SK-N-SH (cell line): ENCODE measurements at regions not wholly inside any gene's neighbourhood (a gene's known extent, or its start where the extent isn't known, plus 50 kb on each side); places are given as distances from the start of the nearest gene placed in this dataset.
"Not testable (repeated sequence)": the region's sequence is repeated elsewhere in the genome, so short reads cannot be mapped to it uniquely, and the experiment has no call there.

Source experiments
- CTCF ChIA-PET: fragments of 300-600, 350-600 bp; formaldehyde crosslinking; extraction: SDS; loops from one replicate; lab custom pipeline; 2021; lab: Yijun Ruan, JAX
- POLR2A ChIA-PET: fragments of 350-600 bp; sonication (Branson Sonifier 250); formaldehyde crosslinking; extraction: SDS; loops from one replicate; lab custom pipeline; 2020; ENCODE audit warnings: antibody characterized with exemption, inconsistent platforms; lab: Yijun Ruan, JAX
- DNase-seq: peaks from one replicate; pipeline ENCODE4 v3.0.0; 2012
- H2AFZ ChIP-seq: fragments of 200-600 bp; sonication (generic); 2 replicates; pipeline ENCODE4 v1.8.1; 2016; ENCODE audit warnings: antibody characterized with exemption, mild to moderate bottlenecking, low read depth
- H3F3A ChIP-seq: fragments of 200-600 bp; sonication (generic); replicated peaks from 2 replicates; pipeline ENCODE3; 2016; ENCODE audit warnings: antibody characterized with exemption, mild to moderate bottlenecking; ENCODE audit not compliant: insufficient read depth
- H3K27ac ChIP-seq, 2 experiments: fragments of 200-500 bp in 1 of 2; fragments of 200-600 bp in 1 of 2; sonication (Bioruptor generic) in 1 of 2; sonication (generic), shearing (Covaris generic) in 1 of 2; 2 replicates each; pipeline versions ENCODE4 v1.5.1 to v1.6.1; 2014 to 2016; ENCODE audit warnings: low read depth in 2 of 2, inconsistent platforms in 1 of 2, low read length in 1 of 2, mild to moderate bottlenecking in 1 of 2, mixed read lengths in 1 of 2
- H3K27me3 ChIP-seq: fragments of 200-600 bp; sonication (generic), shearing (Covaris generic); 2 replicates; pipeline ENCODE4 v1.6.1; 2016; ENCODE audit warnings: mixed run types; ENCODE audit not compliant: insufficient read depth
- H3K36me3 ChIP-seq, 2 experiments: fragments of 200-500 bp in 1 of 2; fragments of 200-600 bp in 1 of 2; sonication (Bioruptor generic) in 1 of 2; sonication (generic) in 1 of 2; replicated peaks in 1 of 2; 2 replicates each; pipeline versions ENCODE3 to v1.5.1; 2014 to 2016; ENCODE audit warnings: low read length in 1 of 2, mild to moderate bottlenecking in 1 of 2; ENCODE audit not compliant: insufficient read depth in 2 of 2, control insufficient read depth in 1 of 2
- H3K4me1 ChIP-seq, 2 experiments: fragments of 200-500 bp in 1 of 2; fragments of 200-600 bp in 1 of 2; sonication (Bioruptor generic) in 1 of 2; sonication (generic), shearing (Covaris generic) in 1 of 2; 2 replicates each; pipeline versions ENCODE4 v1.5.1 to v1.6.1; 2014 to 2016; ENCODE audit warnings: low read depth in 1 of 2, low read length in 1 of 2, mixed run types in 1 of 2; ENCODE audit not compliant: insufficient read depth in 2 of 2, control insufficient read depth in 1 of 2
- H3K4me2 ChIP-seq: fragments of 200-600 bp; sonication (generic), shearing (Covaris generic); 2 replicates; pipeline ENCODE4 v1.6.1; 2017; ENCODE audit warnings: mixed run types
- H3K4me3 ChIP-seq, 2 experiments: fragments of 200-500 bp in 1 of 2; fragments of 200-600 bp in 1 of 2; sonication (Bioruptor generic) in 1 of 2; sonication (generic), shearing (Covaris generic) in 1 of 2; 2 replicates each; pipeline versions ENCODE4 v1.5.1 to v1.8.1; 2014 to 2016; ENCODE audit warnings: low read depth in 2 of 2, inconsistent platforms in 1 of 2, low read length in 1 of 2, mild to moderate bottlenecking in 1 of 2, mixed read lengths in 1 of 2, moderate library complexity in 1 of 2
- H3K79me2 ChIP-seq: fragments of 200-600 bp; sonication (generic); 2 replicates; pipeline ENCODE4 v1.8.1; 2017; ENCODE audit warnings: mild to moderate bottlenecking; ENCODE audit not compliant: insufficient read depth
- H3K9ac ChIP-seq: fragments of 200-600 bp; sonication (generic); 2 replicates; pipeline ENCODE4 v1.6.1; 2017; ENCODE audit warnings: mixed run types
- H3K9me2 ChIP-seq: fragments of 200-600 bp; sonication (generic); 2 replicates; pipeline ENCODE4 v1.6.1; 2017; ENCODE audit warnings: mixed run types
- H3K9me3 ChIP-seq: fragments of 200-600 bp; sonication (generic); 2 replicates; pipeline ENCODE4 v1.6.1; 2017; ENCODE audit warnings: mixed run types, mild to moderate bottlenecking, moderate library complexity
- H4K20me1 ChIP-seq: fragments of 200-600 bp; sonication (generic); 2 replicates; pipeline ENCODE4 v1.6.1; 2017; ENCODE audit warnings: mild to moderate bottlenecking, mixed run types; ENCODE audit not compliant: insufficient read depth
- CTCF ChIP-seq: fragments of 200-600 bp; sonication (generic); IDR thresholded peaks from 2 replicates; pipeline ENCODE4 v1.6.1; 2017; ENCODE audit warnings: antibody characterized with exemption, mild to moderate bottlenecking, moderate library complexity
- EZH2phosphoT487 ChIP-seq: fragments of 200-600 bp; sonication (generic); IDR thresholded peaks from 2 replicates; pipeline ENCODE4 v1.6.1; 2017; ENCODE audit warnings: low read depth, mixed run types, mild to moderate bottlenecking, antibody characterized with exemption, moderate library complexity, borderline replicate concordance
- FOSL2 ChIP-seq: IDR thresholded peaks from 2 replicates; pipeline ENCODE4 v1.4.0; 2012; ENCODE audit warnings: low read depth, mild to moderate bottlenecking, moderate library complexity, borderline replicate concordance
- JUND ChIP-seq: IDR thresholded peaks from 2 replicates; pipeline ENCODE4 v1.4.0; 2012
- MAX ChIP-seq: IDR thresholded peaks from 2 replicates; pipeline ENCODE4 v1.4.0; 2012; ENCODE audit warnings: low read depth
- MXI1 ChIP-seq: IDR thresholded peaks from 2 replicates; pipeline ENCODE4 v1.6.1; 2012; ENCODE audit warnings: mild to moderate bottlenecking, low read depth, low read length, improper control_type of control experiment
- NRF1 ChIP-seq: IDR thresholded peaks from 2 replicates; pipeline ENCODE4 v1.6.1; 2012; ENCODE audit warnings: low read depth, mild to moderate bottlenecking, low read length
- RAD21 ChIP-seq: IDR thresholded peaks from 2 replicates; pipeline ENCODE4 v1.6.1; 2012; ENCODE audit warnings: mild to moderate bottlenecking, low read length
- RCOR1 ChIP-seq: fragments of 150-350 bp; IDR thresholded peaks from 2 replicates; pipeline ENCODE4 v1.6.1; 2017; ENCODE audit warnings: antibody characterized with exemption, low read length
- SIN3A ChIP-seq: IDR thresholded peaks from 2 replicates; pipeline ENCODE4 v1.6.1; 2012; ENCODE audit warnings: low read depth, mild to moderate bottlenecking, low read length, moderate library complexity, borderline replicate concordance
- TCF12 ChIP-seq: IDR thresholded peaks from 2 replicates; pipeline ENCODE4 v1.4.0; 2012
- USF1 ChIP-seq: IDR thresholded peaks from 2 replicates; pipeline ENCODE4 v1.4.0; 2012; ENCODE audit warnings: low read depth, borderline replicate concordance
- YY1 ChIP-seq: IDR thresholded peaks from 2 replicates; pipeline ENCODE4 v1.4.0; 2012; ENCODE audit warnings: low read depth, mild to moderate bottlenecking
- ZBTB33 ChIP-seq: IDR thresholded peaks from 2 replicates; pipeline ENCODE4 v1.4.0; 2012; ENCODE audit warnings: low read depth, borderline replicate concordance
- WGBS: methylation state at CpG from one replicate; pipeline ENCODE4 v1.1.6; 2017; ENCODE audit warnings: low lambda C conversion rate; 5-methylcytosine and 5-hydroxymethylcytosine counted together

- Histone ChIP-seq H3K79me2 (peaks cover 46% of the 10 kb centered on the region), H3K4me2 (no peak overlapping the region), H3K36me3 (no peaks in the 10 kb centered on the region), H3K4me1 (peaks cover 3 to 12% of the 10 kb centered on the region in 2 experiments; a peak in 2 of 4 replicates), H3K9ac (no peak overlapping the region), H3K9me2 (no peaks in the 10 kb centered on the region), H3K27ac (no peak overlapping the region), H3K9me3 (no peaks in the 10 kb centered on the region), H3K4me3 (no peak overlapping the region), H3K27me3 (no peaks in the 10 kb centered on the region), H2AFZ (no peak overlapping the region), H3F3A (no peaks in the 10 kb centered on the region), H4K20me1 (no peaks in the 10 kb centered on the region)
- DNase-seq = no peak
- ChIA-PET CTCF (no interaction called here), POLR2A (no interaction called here)
- TF ChIP-seq USF1 = no peak
- TF ChIP-seq NRF1 = no peak
- TF ChIP-seq FOSL2 = no peak
- no peak for TF ChIP-seq ZBTB33
- WGBS = 72% methylated on average over 2 of the region's 2 CpGs
These were observed 254.1 kb upstream of the C2CD4B start for GRCh38 chr15:62419192-62419591.

- Histone ChIP-seq H3K79me2 (peaks cover 37% of the 10 kb centered on the region), H3K4me1 (peaks cover 0 to 12% of the 10 kb centered on the region in 2 experiments; a peak in 2 of 4 replicates)
- H3K9me2 ChIP-seq, H3K27ac ChIP-seq, H3K4me3 ChIP-seq, H3K4me2 ChIP-seq, H3K27me3 ChIP-seq, POLR2A ChIA-PET, H4K20me1 ChIP-seq, H3F3A ChIP-seq, H3K9me3 ChIP-seq, CTCF ChIA-PET, DNase-seq, H3K9ac ChIP-seq, H3K36me3 ChIP-seq, H2AFZ ChIP-seq: not testable (repeated sequence)
- 93% methylated on average over 6 of the region's 6 CpGs for WGBS
These were observed 255.3 kb upstream of the C2CD4B start for GRCh38 chr15:62420371-62420770.

- Histone ChIP-seq H3K9me2 (no peaks in the 10 kb centered on the region), H3K4me2 (no peak overlapping the region), H3K79me2 (peaks cover 36% of the 10 kb centered on the region), H3K27me3 (no peaks in the 10 kb centered on the region), H2AFZ (no peak overlapping the region), H3K4me3 (no peak overlapping the region), H3K4me1 (peaks cover 4 to 11% of the 10 kb centered on the region in 2 experiments; a peak in 2 of 4 replicates), H4K20me1 (no peaks in the 10 kb centered on the region), H3K27ac (no peak overlapping the region), H3F3A (no peaks in the 10 kb centered on the region), H3K9me3 (no peaks in the 10 kb centered on the region), H3K9ac (no peak overlapping the region), H3K36me3 (no peaks in the 10 kb centered on the region)
- no peak for DNase-seq
- CTCF ChIA-PET = no interaction called here
- POLR2A ChIA-PET = no interaction called here
- 94% methylated on average over 3 of the region's 3 CpGs for WGBS
- TF ChIP-seq MXI1 (no peak), CTCF (no peak), JUND (no peak), USF1 (no peak), EZH2phosphoT487 (no peak), YY1 (no peak), MAX (no peak), RAD21 (no peak), ZBTB33 (no peak), FOSL2 (no peak), SIN3A (no peak), TCF12 (no peak), RCOR1 (no peak)
These were observed 256.2 kb upstream of the C2CD4B start for GRCh38 chr15:62421289-62421688.
